OCI-LY3 (cell line): ENCODE measurements at regions not wholly inside any gene's neighbourhood (a gene's known extent, or its start where the extent isn't known, plus 50 kb on each side); places are given as distances from the start of the nearest gene placed in this dataset.

Experiments used
- EZH2phosphoT487 ChIP-seq: fragments of 200-600 bp; shearing (Covaris generic); IDR thresholded peaks from 2 replicates; pipeline ENCODE4 v1.6.1; 2018; ENCODE audit warnings: antibody characterized with exemption, mixed run types, low read depth
- TF ChIP-seq, protein P1 (sequence below): fragments of 200-600, 300-600 bp; sonication (generic); IDR thresholded peaks from 2 replicates; pipeline ENCODE4 v1.5.1; 2014; ENCODE audit warnings: antibody characterized with exemption, low read length, low read depth

DNA sequence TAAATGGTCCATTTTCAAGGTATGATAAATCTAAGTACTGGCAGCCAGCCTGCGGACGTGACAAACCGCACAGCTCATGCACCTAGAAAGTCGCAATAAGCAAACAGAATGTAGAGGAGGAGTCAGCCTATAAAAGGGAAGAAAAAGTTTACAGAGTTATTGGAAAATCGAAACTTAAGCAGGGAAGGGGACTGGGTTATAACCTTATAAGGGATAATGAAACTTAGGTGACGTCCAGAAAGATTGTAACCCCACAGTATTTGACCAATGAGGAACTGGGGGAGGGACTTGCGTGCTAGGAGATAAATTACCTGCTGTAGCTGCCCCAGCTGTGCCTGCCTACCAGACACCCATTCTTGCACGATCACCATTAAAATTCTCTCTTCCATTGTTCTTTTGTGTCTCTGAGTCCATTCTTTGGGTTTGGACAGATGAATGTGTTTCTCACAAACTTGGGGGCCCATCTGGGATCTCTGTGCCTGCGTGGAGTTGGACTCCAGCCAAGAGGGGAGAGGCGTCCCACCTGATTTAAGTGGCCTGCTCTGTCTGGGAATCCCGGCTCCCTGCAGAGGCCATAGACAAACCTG, 61.0 kb downstream of the ZCCHC12 start:
- TF ChIP-seq, protein P1, sequence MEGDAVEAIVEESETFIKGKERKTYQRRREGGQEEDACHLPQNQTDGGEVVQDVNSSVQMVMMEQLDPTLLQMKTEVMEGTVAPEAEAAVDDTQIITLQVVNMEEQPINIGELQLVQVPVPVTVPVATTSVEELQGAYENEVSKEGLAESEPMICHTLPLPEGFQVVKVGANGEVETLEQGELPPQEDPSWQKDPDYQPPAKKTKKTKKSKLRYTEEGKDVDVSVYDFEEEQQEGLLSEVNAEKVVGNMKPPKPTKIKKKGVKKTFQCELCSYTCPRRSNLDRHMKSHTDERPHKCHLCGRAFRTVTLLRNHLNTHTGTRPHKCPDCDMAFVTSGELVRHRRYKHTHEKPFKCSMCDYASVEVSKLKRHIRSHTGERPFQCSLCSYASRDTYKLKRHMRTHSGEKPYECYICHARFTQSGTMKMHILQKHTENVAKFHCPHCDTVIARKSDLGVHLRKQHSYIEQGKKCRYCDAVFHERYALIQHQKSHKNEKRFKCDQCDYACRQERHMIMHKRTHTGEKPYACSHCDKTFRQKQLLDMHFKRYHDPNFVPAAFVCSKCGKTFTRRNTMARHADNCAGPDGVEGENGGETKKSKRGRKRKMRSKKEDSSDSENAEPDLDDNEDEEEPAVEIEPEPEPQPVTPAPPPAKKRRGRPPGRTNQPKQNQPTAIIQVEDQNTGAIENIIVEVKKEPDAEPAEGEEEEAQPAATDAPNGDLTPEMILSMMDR = no peak
- no peak for TF ChIP-seq EZH2phosphoT487
